ENCODE measurements at regions not wholly inside any gene's neighbourhood (a gene's known extent, or its start where the extent isn't known, plus 50 kb on each side); places are given as distances from the start of the nearest gene placed in this dataset.
"Not testable (repeated sequence)": the region's sequence is repeated elsewhere in the genome, so short reads cannot be mapped to it uniquely, and the experiment has no call there.

DNA sequence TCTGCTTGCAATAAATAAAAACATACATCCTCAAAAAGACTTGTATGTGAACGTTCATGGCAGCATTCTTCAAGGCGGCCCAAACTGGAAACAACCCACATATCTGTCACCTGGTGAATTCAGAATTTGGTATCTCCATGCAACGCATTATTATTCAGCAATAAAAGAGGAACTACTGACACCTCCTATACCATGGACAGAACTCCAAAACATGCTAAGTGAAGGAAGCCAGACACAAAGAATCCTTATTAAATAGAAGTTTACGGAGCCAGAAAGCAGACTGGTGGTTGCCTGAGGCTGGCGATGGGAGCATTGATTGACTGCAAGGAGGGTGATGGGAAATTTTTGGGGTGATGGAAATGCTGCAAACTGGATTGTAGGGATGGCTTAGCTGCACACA is 530.8 kb upstream of the DPP6 start:
- DNase-seq (ENCODE audit: low read depth), result no peak

DNA sequence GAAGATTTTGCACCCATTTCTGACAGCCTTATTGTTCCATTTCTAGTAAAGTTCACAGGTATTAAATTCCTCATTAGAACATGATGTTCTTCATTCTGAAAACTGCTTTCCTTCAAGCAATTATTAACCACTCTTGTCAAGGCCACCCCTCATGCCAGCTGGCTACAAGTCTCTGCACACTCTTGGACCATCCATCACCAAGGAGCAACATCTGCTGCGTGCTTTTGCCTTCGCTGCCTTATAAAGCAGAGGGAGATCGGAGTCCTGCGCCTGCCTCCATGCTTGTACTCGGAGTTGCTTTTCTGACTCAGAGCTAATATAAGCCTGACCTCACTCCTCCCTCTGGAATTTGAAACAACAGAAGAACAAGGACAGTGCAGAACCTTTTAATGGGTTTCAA is 529.9 kb upstream of the DPP6 start:
- DNase-seq (ENCODE audit: low read depth), result no peak

GRCh38 chr7:153523320-153524015 is 528.7 kb upstream of the DPP6 start:
- DNase-seq (ENCODE audit: low read depth), result no peak

- no peak for DNase-seq (ENCODE audit: low read depth)
These were observed 528.1 kb upstream of the DPP6 start for GRCh38 chr7:153524070-153524601.

GRCh38 chr7:153529100-153529499 is 523.1 kb upstream of the DPP6 start:
- DNase-seq (ENCODE audit: low read depth), result no peak

- no peak for DNase-seq (ENCODE audit: low read depth)
These were observed 522.5 kb upstream of the DPP6 start for GRCh38 chr7:153529651-153530165.

DNA sequence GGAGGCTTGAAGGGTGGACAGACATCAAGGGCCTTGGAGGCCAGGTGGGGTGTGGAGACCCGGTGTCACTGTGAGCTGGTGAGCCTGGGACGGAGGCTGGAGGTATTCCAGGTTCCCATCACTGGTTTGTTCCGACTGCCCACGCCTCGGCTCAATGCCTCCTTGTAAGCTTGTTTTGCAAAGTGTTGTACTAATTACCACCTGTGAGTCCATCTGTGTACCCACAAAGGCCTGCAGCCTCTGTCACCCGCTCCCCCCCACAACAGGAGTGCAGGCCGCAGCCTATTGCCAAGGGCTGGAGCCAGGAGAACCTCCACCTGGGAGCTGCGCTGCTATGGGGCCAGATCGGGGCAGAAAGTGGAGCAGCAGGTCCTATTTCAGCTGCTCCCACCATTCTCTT is 521.8 kb upstream of the DPP6 start:
- DNase-seq (ENCODE audit: low read depth), result no peak

DNA sequence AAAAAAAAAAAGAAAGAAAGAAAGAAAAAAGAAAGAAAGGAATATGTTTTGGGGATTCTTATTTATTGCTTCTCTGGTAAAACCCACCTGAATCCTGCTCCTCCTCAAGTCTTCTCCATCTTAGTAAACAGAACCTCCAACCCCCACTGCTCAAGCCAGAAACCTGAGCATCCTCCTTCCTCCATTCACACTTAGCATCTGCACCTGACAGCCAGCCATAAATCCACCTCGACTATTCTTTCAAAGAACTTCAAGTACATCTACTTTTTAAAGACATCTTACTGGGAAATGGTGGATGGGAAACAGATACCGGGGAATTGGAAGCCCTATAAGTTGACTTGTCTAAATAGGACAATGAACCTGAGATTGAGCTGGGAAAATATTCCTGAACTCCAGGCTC is 519.9 kb upstream of the DPP6 start:
- DNase-seq (ENCODE audit: low read depth), result no peak

- no peak for DNase-seq (ENCODE audit: low read depth)
These were observed 514.9 kb upstream of the DPP6 start for GRCh38 chr7:153537271-153537670.

GRCh38 chr7:153541903-153542302 is 510.3 kb upstream of the DPP6 start:
- DNase-seq (ENCODE audit: low read depth), result no peak

GRCh38 chr7:153543232-153543631 is 509.0 kb upstream of the DPP6 start:
- DNase-seq (ENCODE audit: low read depth), result no peak

DNA sequence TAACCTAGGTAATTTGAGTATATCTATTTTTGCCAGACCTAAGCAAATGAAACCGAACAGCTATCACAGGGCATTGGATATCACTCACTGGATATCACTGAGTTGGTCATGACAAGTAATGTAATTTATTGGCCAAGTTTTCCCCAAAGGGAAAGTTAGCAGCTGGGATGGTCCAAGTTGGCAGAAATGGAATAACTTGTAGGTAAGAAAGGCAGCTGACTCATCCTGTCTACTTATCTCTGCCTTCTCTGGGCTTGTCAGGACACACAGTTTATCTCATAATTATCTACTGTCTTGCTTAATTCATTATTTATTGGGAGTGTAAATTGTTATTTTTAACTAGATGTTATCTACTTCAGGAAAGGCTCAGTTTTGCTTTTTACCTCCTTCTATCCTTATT is 502.0 kb upstream of the DPP6 start:
- DNase-seq (ENCODE audit: low read depth), result no peak

GRCh38 chr7:153564391-153564790 is 487.8 kb upstream of the DPP6 start:
- DNase-seq (ENCODE audit: low read depth), result no peak

GRCh38 chr7:153566324-153566723 is 485.9 kb upstream of the DPP6 start:
- no peak for DNase-seq (ENCODE audit: low read depth)

DNA sequence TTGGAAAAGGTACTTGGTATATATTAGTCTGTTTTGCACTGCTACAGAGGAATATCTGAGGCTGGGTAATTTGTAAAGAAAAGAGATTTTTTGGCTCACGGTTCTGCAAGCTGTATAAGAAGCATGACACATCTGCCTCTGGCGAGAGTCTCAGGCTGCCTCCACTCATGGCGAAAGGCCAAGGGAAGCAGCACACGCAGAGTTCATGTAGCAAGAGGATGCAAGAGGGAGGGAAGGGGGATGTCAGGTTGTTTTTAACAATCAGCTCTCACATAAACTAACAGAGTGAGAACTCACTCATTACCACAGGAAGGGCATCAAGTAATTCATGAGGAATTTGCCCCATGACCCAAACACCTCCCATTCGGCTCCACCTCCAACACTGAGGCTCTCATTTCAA is 484.8 kb upstream of the DPP6 start:
- DNase-seq (ENCODE audit: low read depth), result peak; percentile 58

GRCh38 chr7:153569520-153569919 is 482.7 kb upstream of the DPP6 start:
- DNase-seq (ENCODE audit: low read depth), result not testable (repeated sequence)

DNA sequence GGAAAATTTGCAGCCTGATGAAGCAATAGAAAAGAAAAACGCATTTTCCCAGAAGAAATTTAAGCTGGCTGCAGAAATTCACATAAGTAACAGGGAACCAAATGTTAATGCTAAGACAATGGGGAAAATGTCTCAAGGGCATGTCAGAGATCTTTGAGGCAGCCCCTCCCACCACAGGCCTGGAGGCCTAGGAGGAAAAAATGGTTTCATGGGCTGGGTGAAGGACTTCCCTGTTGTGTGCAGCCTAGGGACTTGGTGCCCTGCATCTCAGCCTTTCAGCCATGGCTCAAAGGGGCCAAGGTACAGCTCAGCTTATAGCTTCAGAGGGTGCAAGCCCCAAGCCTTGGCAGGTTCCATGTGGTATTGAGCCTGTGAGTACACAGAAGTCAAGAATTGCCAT is 476.1 kb upstream of the DPP6 start:
- no peak for DNase-seq (ENCODE audit: low read depth)

- peak; percentile 4 for DNase-seq (ENCODE audit: low read depth)
These were observed 470.8 kb upstream of the DPP6 start for GRCh38 chr7:153581419-153581818.

GRCh38 chr7:153584132-153584531 is 468.1 kb upstream of the DPP6 start:
- no peak for DNase-seq (ENCODE audit: low read depth)

DNA sequence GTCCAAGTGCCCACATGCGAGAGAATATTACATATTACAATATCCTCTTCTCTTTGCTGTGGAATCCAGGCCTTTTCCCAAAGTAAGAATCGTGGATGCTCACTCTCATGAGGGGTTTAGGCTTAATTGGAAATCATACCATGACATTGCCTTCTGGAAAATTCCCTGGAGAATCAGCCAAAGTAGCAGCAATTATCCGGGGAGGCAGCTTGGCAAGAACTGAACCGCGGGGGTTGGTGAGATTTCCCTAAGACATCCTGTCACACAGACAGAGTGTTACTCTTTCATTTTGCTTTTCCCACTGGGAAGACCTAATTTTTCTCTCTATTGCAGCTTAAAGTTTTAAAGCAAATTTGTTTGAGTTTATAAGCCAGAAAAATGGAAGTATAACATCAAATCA is 463.6 kb upstream of the DPP6 start:
- DNase-seq (ENCODE audit: low read depth), result no peak

DNA sequence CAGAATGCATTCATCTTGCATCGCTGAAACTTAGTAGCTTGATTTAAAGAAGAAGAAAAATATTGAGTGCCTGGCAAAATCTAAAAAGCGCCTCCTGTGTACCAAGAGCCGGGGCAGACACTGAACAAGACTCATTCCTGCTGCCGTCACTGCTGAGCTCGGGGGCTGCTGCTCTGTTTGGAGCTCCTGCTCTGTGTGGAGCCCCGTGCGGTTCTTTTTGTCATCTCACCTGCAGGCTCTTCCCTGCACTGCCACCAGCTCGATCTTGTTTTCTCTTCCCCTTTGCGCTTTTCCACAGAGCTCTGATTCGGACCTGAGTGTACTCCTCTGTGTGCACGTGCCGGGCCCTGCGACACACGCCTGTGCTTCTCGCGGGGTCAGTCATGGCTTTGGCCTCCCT is 462.1 kb upstream of the DPP6 start:
- no peak for DNase-seq (ENCODE audit: low read depth)

- no peak for DNase-seq (ENCODE audit: low read depth)
These were observed 461.6 kb upstream of the DPP6 start for GRCh38 chr7:153590571-153590970.

DNA sequence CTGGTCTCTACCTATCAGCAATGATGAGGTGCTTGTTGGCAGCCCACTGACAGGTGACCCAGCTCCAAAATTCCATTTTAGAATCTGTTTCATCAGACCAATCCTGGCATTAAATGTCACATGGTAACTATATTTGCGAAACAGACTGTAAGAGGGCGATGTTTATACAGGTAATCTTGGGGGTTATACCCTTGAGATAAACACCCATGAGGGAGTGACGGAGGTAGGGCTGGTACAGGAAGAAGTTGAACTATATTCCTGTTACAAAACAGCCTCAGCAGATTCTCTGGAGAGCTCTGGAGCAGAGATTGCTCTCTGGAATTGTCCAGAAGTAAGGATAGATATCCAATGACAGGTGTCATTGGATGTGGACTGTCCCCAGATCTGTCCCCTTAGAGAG is 444.8 kb upstream of the DPP6 start:
- no peak for DNase-seq (ENCODE audit: low read depth)
